Stimulated activated effector memory CD8-positive, alpha-beta T cell treated with anti-CD3 and anti-CD28 coated beads, Interleukin-12 subunit alpha, Interleukin-12 subunit beta, amount 100 ng/mL, for 72 hours (primary cell): ENCODE measurements at regions not wholly inside any gene's neighbourhood (a gene's known extent, or its start where the extent isn't known, plus 50 kb on each side); places are given as distances from the start of the nearest gene placed in this dataset.
"Not testable (repeated sequence)": the region's sequence is repeated elsewhere in the genome, so short reads cannot be mapped to it uniquely, and the experiment has no call there.

ENCODE experiments used
- ATAC-seq: fragments of 150-1000 bp; cut with Tn5 transposase; 2 replicates; pipeline ENCODE4 v1.10.0; 2021
- DNase-seq, 2 donors: peaks; one replicate each; pipeline ENCODE4 v3.0.0; 2021 to 2022; ENCODE audit warnings: low spot score in 2 of 2
- H3K27ac Mint-ChIP-seq: one replicate; pipeline ENCODE4 v1.8.0; 2022; ENCODE audit warnings: mild to moderate bottlenecking, mixed read lengths
- H3K36me3 Mint-ChIP-seq: one replicate; pipeline ENCODE4 v1.8.0; 2022; ENCODE audit warnings: mild to moderate bottlenecking, mixed read lengths
- H3K4me1 Mint-ChIP-seq: one replicate; pipeline ENCODE4 v1.8.0; 2022; ENCODE audit warnings: mixed read lengths
- H3K4me3 Mint-ChIP-seq: one replicate; pipeline ENCODE4 v1.8.0; 2022; ENCODE audit warnings: mild to moderate bottlenecking, mixed read lengths
- H3K9me3 Mint-ChIP-seq: one replicate; pipeline ENCODE4 v1.8.0; 2022; ENCODE audit warnings: mixed read lengths

GRCh38 chr2:8327371-8328100 is 354.3 kb upstream of the ID2 start:
- peak overlapping the region; percentile 75 for H3K27ac Mint-ChIP-seq
- peaks cover 80% of the 10 kb centered on the region for H3K4me1 Mint-ChIP-seq
- H3K9me3 Mint-ChIP-seq = no peaks in the 10 kb centered on the region
- H3K36me3 Mint-ChIP-seq = no peaks in the 10 kb centered on the region
- ATAC-seq (peak; percentile 58), DNase-seq (no peak)
- no peak overlapping the region for H3K4me3 Mint-ChIP-seq

- DNase-seq = no peak
- H3K4me1 Mint-ChIP-seq = peaks cover 80% of the 10 kb centered on the region
- H3K36me3 Mint-ChIP-seq = no peaks in the 10 kb centered on the region
- no peaks in the 10 kb centered on the region for H3K9me3 Mint-ChIP-seq
- ATAC-seq = no peak
- peak overlapping the region; percentile 65 for H3K27ac Mint-ChIP-seq
- H3K4me3 Mint-ChIP-seq = no peak overlapping the region
Measured at GRCh38 chr2:8328217-8328616, 353.6 kb upstream of the ID2 start.

- no peak overlapping the region for H3K4me3 Mint-ChIP-seq
Measured at GRCh38 chr2:8329660-8330622, 351.9 kb upstream of the ID2 start.

GRCh38 chr2:8331068-8331467 is 350.8 kb upstream of the ID2 start:
- Mint-ChIP-seq H3K4me3 (no peak overlapping the region), H3K4me1 (peaks cover 74% of the 10 kb centered on the region), H3K36me3 (no peaks in the 10 kb centered on the region), H3K9me3 (no peaks in the 10 kb centered on the region), H3K27ac (no peak overlapping the region)
- ATAC-seq (no peak), DNase-seq (no peak)

More at GRCh38 chr2:8329660-8330622, 351.9 kb upstream of the ID2 start:
- no peaks in the 10 kb centered on the region for H3K36me3 Mint-ChIP-seq
- H3K27ac Mint-ChIP-seq = peak overlapping the region; percentile 65
- peaks cover 73% of the 10 kb centered on the region for H3K4me1 Mint-ChIP-seq
- no peaks in the 10 kb centered on the region for H3K9me3 Mint-ChIP-seq
- ATAC-seq = no peak
- DNase-seq = no peak

- no peak overlapping the region for H3K4me3 Mint-ChIP-seq
- no peaks in the 10 kb centered on the region for H3K36me3 Mint-ChIP-seq
- DNase-seq (no peak), ATAC-seq (no peak)
- peak overlapping the region; percentile 16 for H3K27ac Mint-ChIP-seq
- H3K4me1 Mint-ChIP-seq = peaks cover 71% of the 10 kb centered on the region
- no peaks in the 10 kb centered on the region for H3K9me3 Mint-ChIP-seq
Measured at GRCh38 chr2:8332646-8333045, 349.2 kb upstream of the ID2 start.

GRCh38 chr2:8333177-8333831 is 348.6 kb upstream of the ID2 start:
- H3K27ac Mint-ChIP-seq = no peak overlapping the region

GRCh38 chr2:8333832-8334187 is 348.0 kb upstream of the ID2 start:
- H3K36me3 Mint-ChIP-seq, H3K4me3 Mint-ChIP-seq, H3K27ac Mint-ChIP-seq, DNase-seq, H3K9me3 Mint-ChIP-seq, ATAC-seq: not testable (repeated sequence)
- H3K4me1 Mint-ChIP-seq = peaks cover 68% of the 10 kb centered on the region

More at GRCh38 chr2:8333177-8333831, 348.6 kb upstream of the ID2 start:
- H3K4me1 Mint-ChIP-seq = peaks cover 73% of the 10 kb centered on the region
- DNase-seq (no peak), ATAC-seq (no peak)
- no peaks in the 10 kb centered on the region for H3K9me3 Mint-ChIP-seq
- no peak overlapping the region for H3K4me3 Mint-ChIP-seq
- H3K36me3 Mint-ChIP-seq = no peaks in the 10 kb centered on the region

GRCh38 chr2:8334866-8335325 is 347.0 kb upstream of the ID2 start:
- Mint-ChIP-seq H3K27ac (peak overlapping the region; percentile 4), H3K36me3 (no peaks in the 10 kb centered on the region), H3K4me3 (peak overlapping the region; percentile 34), H3K4me1 (peaks cover 57% of the 10 kb centered on the region), H3K9me3 (no peaks in the 10 kb centered on the region)
- peak; percentile 49 for ATAC-seq
- DNase-seq = no peak

- H3K9me3 Mint-ChIP-seq = peaks cover under 1% of the 10 kb centered on the region
- peaks cover 51% of the 10 kb centered on the region for H3K4me1 Mint-ChIP-seq
- H3K36me3 Mint-ChIP-seq = no peaks in the 10 kb centered on the region
- H3K4me3 Mint-ChIP-seq = peak overlapping the region; percentile 34
- DNase-seq = no peak
- H3K27ac Mint-ChIP-seq = no peak overlapping the region
- no peak for ATAC-seq
Measured at GRCh38 chr2:8335801-8336200, 346.1 kb upstream of the ID2 start.

GRCh38 chr2:8337321-8337720 is 344.5 kb upstream of the ID2 start:
- DNase-seq (no peak), ATAC-seq (peak; percentile 99)
- Mint-ChIP-seq H3K9me3 (peaks cover 2% of the 10 kb centered on the region), H3K36me3 (no peaks in the 10 kb centered on the region), H3K4me1 (peaks cover 39% of the 10 kb centered on the region), H3K4me3 (peak overlapping the region; percentile 41), H3K27ac (peak overlapping the region; percentile 14)

GRCh38 chr2:8342407-8342806 is 339.4 kb upstream of the ID2 start:
- Mint-ChIP-seq H3K27ac (no peak overlapping the region), H3K4me1 (peaks cover 34% of the 10 kb centered on the region), H3K4me3 (no peak overlapping the region), H3K9me3 (peaks cover 2% of the 10 kb centered on the region), H3K36me3 (no peaks in the 10 kb centered on the region)
- ATAC-seq = no peak
- DNase-seq = no peak

- DNase-seq = no peak
- no peak for ATAC-seq
- H3K36me3 Mint-ChIP-seq = no peaks in the 10 kb centered on the region
- no peak overlapping the region for H3K27ac Mint-ChIP-seq
- peaks cover 2% of the 10 kb centered on the region for H3K9me3 Mint-ChIP-seq
- H3K4me1 Mint-ChIP-seq = peaks cover 27% of the 10 kb centered on the region
- no peak overlapping the region for H3K4me3 Mint-ChIP-seq
Measured at GRCh38 chr2:8343031-8343430, 338.8 kb upstream of the ID2 start.

GRCh38 chr2:8344144-8345097 is 337.4 kb upstream of the ID2 start:
- peaks cover 2% of the 10 kb centered on the region for H3K9me3 Mint-ChIP-seq
- peak overlapping the region; percentile 78 for H3K27ac Mint-ChIP-seq
- ATAC-seq = no peak
- H3K4me3 Mint-ChIP-seq = no peak overlapping the region
- H3K36me3 Mint-ChIP-seq = no peaks in the 10 kb centered on the region
- peaks cover 27% of the 10 kb centered on the region for H3K4me1 Mint-ChIP-seq
- no peak for DNase-seq

GRCh38 chr2:8345200-8345599 is 336.7 kb upstream of the ID2 start:
- Mint-ChIP-seq H3K27ac (peak overlapping the region; percentile 78), H3K4me3 (no peak overlapping the region), H3K36me3 (no peaks in the 10 kb centered on the region), H3K4me1 (peaks cover 27% of the 10 kb centered on the region), H3K9me3 (peaks cover 2% of the 10 kb centered on the region)
- DNase-seq = no peak
- ATAC-seq = no peak
